H9 (cell line): ENCODE measurements at regions not wholly inside any gene's neighbourhood (a gene's known extent, or its start where the extent isn't known, plus 50 kb on each side); places are given as distances from the start of the nearest gene placed in this dataset.

Source experiments
- DNase-seq: peaks from one replicate; pipeline ENCODE4 v3.0.0-alpha.2; 2017
- H2AFZ ChIP-seq: one replicate; pipeline ENCODE4 v1.6.1; 2013; ENCODE audit warnings: mild to moderate bottlenecking, low read length, control low read depth, moderate library complexity
- H2AK5ac ChIP-seq: 2 replicates; pipeline ENCODE4 v1.6.1; 2013; ENCODE audit warnings: low read length, control low read depth, mixed read lengths; ENCODE audit not compliant: insufficient read length
- H2BK120ac ChIP-seq: one replicate; pipeline ENCODE4 v1.6.1; 2013; ENCODE audit warnings: low read depth, mild to moderate bottlenecking, low read length, control low read depth, inconsistent platforms; ENCODE audit not compliant: poor library complexity, severe bottlenecking
- H2BK12ac ChIP-seq: 2 replicates; pipeline ENCODE4 v1.6.1; 2013; ENCODE audit warnings: low read length, control low read depth, mixed read lengths, low read depth; ENCODE audit not compliant: insufficient read length
- H2BK15ac ChIP-seq: 2 replicates; pipeline ENCODE4 v1.6.1; 2013; ENCODE audit warnings: low read depth, low read length, control low read depth
- H2BK20ac ChIP-seq: one replicate; pipeline ENCODE4 v1.6.1; 2013; ENCODE audit warnings: low read depth, mild to moderate bottlenecking, low read length, control low read depth, inconsistent platforms; ENCODE audit not compliant: poor library complexity, severe bottlenecking
- H2BK5ac ChIP-seq: 2 replicates; pipeline ENCODE4 v1.6.1; 2013; ENCODE audit warnings: low read length, control low read depth, mixed read lengths; ENCODE audit not compliant: insufficient read length
- H3K14ac ChIP-seq: 2 replicates; pipeline ENCODE4 v1.6.1; 2013; ENCODE audit warnings: low read length, control low read depth; ENCODE audit not compliant: insufficient read depth
- H3K18ac ChIP-seq: 2 replicates; pipeline ENCODE4 v1.6.1; 2013; ENCODE audit warnings: low read depth, mild to moderate bottlenecking, mixed read lengths, low read length, control low read depth; ENCODE audit not compliant: insufficient read length
- H3K23ac ChIP-seq: 2 replicates; pipeline ENCODE4 v1.6.1; 2013; ENCODE audit warnings: low read length, control low read depth, mixed read lengths, low read depth; ENCODE audit not compliant: insufficient read length
- H3K23me2 ChIP-seq: 2 replicates; pipeline ENCODE4 v1.6.1; 2013; ENCODE audit warnings: low read depth, mild to moderate bottlenecking, mixed read lengths, low read length, control low read depth; ENCODE audit not compliant: insufficient read length, poor library complexity, severe bottlenecking
- H3K27ac ChIP-seq: 2 replicates; pipeline ENCODE4 v1.5.1; 2013; ENCODE audit warnings: low read length, control low read depth, mixed read lengths, low read depth; ENCODE audit not compliant: insufficient read length
- H3K27me3 ChIP-seq: 2 replicates; pipeline ENCODE4 v1.6.1; 2013; ENCODE audit warnings: low read length, control low read depth, inconsistent platforms; ENCODE audit not compliant: insufficient read depth
- H3K4ac ChIP-seq: 2 replicates; pipeline ENCODE4 v1.6.1; 2013; ENCODE audit warnings: low read depth, mild to moderate bottlenecking, control low read depth, inconsistent platforms, low read length, moderate library complexity
- H3K4me1 ChIP-seq: 2 replicates; pipeline ENCODE4 v1.6.1; 2013; ENCODE audit warnings: low read length, control low read depth, inconsistent platforms; ENCODE audit not compliant: insufficient read depth
- H3K4me2 ChIP-seq: 2 replicates; pipeline ENCODE4 v1.6.1; 2013; ENCODE audit warnings: low read length, control low read depth, mixed read lengths; ENCODE audit not compliant: insufficient read length, insufficient read depth
- H3K56ac ChIP-seq: 2 replicates; pipeline ENCODE4 v1.6.1; 2013; ENCODE audit warnings: low read depth, mild to moderate bottlenecking, mixed read lengths, low read length, control low read depth; ENCODE audit not compliant: insufficient read length
- H3K79me1 ChIP-seq: 2 replicates; pipeline ENCODE4 v1.6.1; 2013; ENCODE audit warnings: low read depth, mild to moderate bottlenecking, moderate library complexity, low read length, control low read depth, inconsistent platforms; ENCODE audit not compliant: insufficient read depth, poor library complexity, severe bottlenecking
- H3K79me2 ChIP-seq: 2 replicates; pipeline ENCODE4 v1.6.1; 2013; ENCODE audit warnings: low read length, control low read depth, inconsistent platforms; ENCODE audit not compliant: insufficient read depth
- H3K9ac ChIP-seq: 2 replicates; pipeline ENCODE4 v1.6.1; 2013; ENCODE audit warnings: low read length, control low read depth, mixed read lengths; ENCODE audit not compliant: insufficient read length; ENCODE audit errors: extremely low read depth
- H3K9me3 ChIP-seq: one replicate; pipeline ENCODE4 v1.6.1; 2013; ENCODE audit warnings: low read depth, low read length, inconsistent platforms; ENCODE audit not compliant: control insufficient read depth
- H3T11ph ChIP-seq: one replicate; pipeline ENCODE4 v1.6.1; 2013; ENCODE audit warnings: mild to moderate bottlenecking, low read length, control low read depth, inconsistent platforms
- H4K20me1 ChIP-seq: one replicate; pipeline ENCODE4 v1.6.1; 2013; ENCODE audit not compliant: control insufficient read depth, insufficient read length, insufficient read depth
- H4K5ac ChIP-seq: 2 replicates; pipeline ENCODE4 v1.6.1; 2013; ENCODE audit warnings: low read depth, mild to moderate bottlenecking, mixed read lengths, low read length, control low read depth; ENCODE audit not compliant: insufficient read length
- H4K8ac ChIP-seq: replicated peaks from 2 replicates; pipeline ENCODE4 v1.6.1; 2013; ENCODE audit warnings: low read length, control low read depth, mixed read lengths, low read depth; ENCODE audit not compliant: insufficient read length
- H4K91ac ChIP-seq: 2 replicates; pipeline ENCODE4 v1.6.1; 2013; ENCODE audit warnings: low read depth, mild to moderate bottlenecking, moderate library complexity, mixed read lengths, low read length, control low read depth; ENCODE audit not compliant: insufficient read length
- H3K27ac Mint-ChIP-seq, 3 experiments: 2 replicates in 2 of 3; 3 replicates in 1 of 3; pipeline ENCODE4 v1.8.0; 2020 to 2021; ENCODE audit warnings: mixed read lengths in 3 of 3, mild to moderate bottlenecking in 1 of 3, moderate library complexity in 1 of 3
- H3K27me3 Mint-ChIP-seq: 2 replicates; pipeline ENCODE4 v1.8.0; 2021; ENCODE audit warnings: low read depth, mild to moderate bottlenecking, moderate library complexity, mixed read lengths
- H3K36me3 Mint-ChIP-seq, 3 experiments: 2 replicates in 2 of 3; 3 replicates in 1 of 3; pipeline ENCODE4 v1.8.0; 2020 to 2021; ENCODE audit warnings: low read depth in 3 of 3, mixed read lengths in 3 of 3; ENCODE audit not compliant: insufficient read depth in 1 of 3
- H3K4me1 Mint-ChIP-seq, 2 experiments: 2 replicates each; pipeline ENCODE4 v1.8.0; 2020; ENCODE audit warnings: mixed read lengths in 2 of 2
- H3K4me3 Mint-ChIP-seq, 2 experiments: 2 replicates in 1 of 2; 3 replicates in 1 of 2; pipeline ENCODE4 v1.8.0; 2020 to 2021; ENCODE audit warnings: mild to moderate bottlenecking in 2 of 2, mixed read lengths in 2 of 2, moderate library complexity in 1 of 2
- H3K9me3 Mint-ChIP-seq, 2 experiments: 2 replicates in 1 of 2; 3 replicates in 1 of 2; pipeline ENCODE4 v1.8.0; 2020; ENCODE audit warnings: mild to moderate bottlenecking in 2 of 2, mixed read lengths in 2 of 2, moderate library complexity in 1 of 2
- WGBS: extraction: QIAGEN DNeasy Blood & Tissue Kit; methylation state at CpG from one replicate; pipeline ENCODE4 v1.1.7; 2013; ENCODE audit warnings: missing lambda C conversion rate, low lambda C conversion rate, mixed read lengths; ENCODE audit not compliant: insufficient read length; ENCODE audit errors: extremely low coverage; 5-methylcytosine and 5-hydroxymethylcytosine counted together
- TF ChIP-seq, protein P1 (sequence below): fragments of 200-600 bp; sonication (generic); conservative IDR thresholded peaks from 3 replicates; pipeline ENCODE4 v1.8.0; 2021; ENCODE audit warnings: antibody characterized with exemption, mild to moderate bottlenecking

DNA sequence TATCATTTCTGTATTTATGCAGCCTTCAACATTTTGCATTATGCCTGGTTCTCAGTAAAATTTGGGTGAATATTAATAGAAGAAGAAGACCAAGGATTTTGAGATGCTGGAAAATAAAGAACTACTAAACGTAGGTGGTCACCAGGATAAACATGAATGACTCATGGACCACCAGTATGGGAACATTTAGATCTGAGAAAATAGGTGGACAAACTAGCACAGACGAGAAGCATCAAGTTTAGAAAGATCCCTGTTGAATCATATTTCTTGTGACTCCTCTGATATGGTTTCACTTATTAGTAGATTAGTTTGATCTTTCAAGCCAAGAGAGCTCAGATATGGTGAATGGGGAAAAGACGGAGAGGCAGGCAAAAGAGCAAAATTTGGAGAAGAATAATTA, 97.9 kb downstream of the RAP2B start:
- no peak overlapping the region for H2BK12ac ChIP-seq
- H2AFZ ChIP-seq, result no peak overlapping the region
- H3K9ac ChIP-seq, result no peak overlapping the region
- Mint-ChIP-seq H3K4me3 (no peak overlapping the region), H3K9me3 (peaks cover 0 to 2% of the 10 kb centered on the region in 2 experiments; a peak in 3 of 5 replicates), H3K4me1 (peaks cover 5 to 13% of the 10 kb centered on the region in 2 experiments; a peak in 3 of 4 replicates), H3K36me3 (0 out of 7 replicates have a peak, but pooled peaks cover 0 to 1% (median 0%) of the 10 kb centered on the region in 3 experiments), H3K27ac (no peak overlapping the region), H3K27me3 (no peaks in the 10 kb centered on the region)
- no peak overlapping the region for H4K8ac ChIP-seq
- no peak overlapping the region for H2BK20ac ChIP-seq
- peaks cover 2% of the 10 kb centered on the region; the same call in 1 of the 2 replicates for H3K4me1 ChIP-seq
- no peak overlapping the region for H2BK120ac ChIP-seq
- H2BK15ac ChIP-seq, result no peak overlapping the region
- H3K4ac ChIP-seq, result no peak overlapping the region
- H2AK5ac ChIP-seq, result no peak overlapping the region
- H3K23ac ChIP-seq, result no peak overlapping the region
- no peaks in the 10 kb centered on the region for H3K9me3 ChIP-seq
- no peak for DNase-seq
- no peak overlapping the region for H4K91ac ChIP-seq
- no peak overlapping the region for H3K56ac ChIP-seq
- H4K20me1 ChIP-seq, result no peaks in the 10 kb centered on the region
- no peaks in the 10 kb centered on the region for H3K79me1 ChIP-seq
- H3T11ph ChIP-seq, result no peak overlapping the region
- H4K5ac ChIP-seq, result no peak overlapping the region
- H2BK5ac ChIP-seq, result no peak overlapping the region
- H3K79me2 ChIP-seq, result no peaks in the 10 kb centered on the region
- no peaks in the 10 kb centered on the region for H3K23me2 ChIP-seq
- no peak overlapping the region for H3K14ac ChIP-seq
- H3K27me3 ChIP-seq, result no peaks in the 10 kb centered on the region
- no CpG with 5 or more reads among the region's 3 CpGs for WGBS
- H3K4me2 ChIP-seq, result no peak overlapping the region
- TF ChIP-seq, protein P1, sequence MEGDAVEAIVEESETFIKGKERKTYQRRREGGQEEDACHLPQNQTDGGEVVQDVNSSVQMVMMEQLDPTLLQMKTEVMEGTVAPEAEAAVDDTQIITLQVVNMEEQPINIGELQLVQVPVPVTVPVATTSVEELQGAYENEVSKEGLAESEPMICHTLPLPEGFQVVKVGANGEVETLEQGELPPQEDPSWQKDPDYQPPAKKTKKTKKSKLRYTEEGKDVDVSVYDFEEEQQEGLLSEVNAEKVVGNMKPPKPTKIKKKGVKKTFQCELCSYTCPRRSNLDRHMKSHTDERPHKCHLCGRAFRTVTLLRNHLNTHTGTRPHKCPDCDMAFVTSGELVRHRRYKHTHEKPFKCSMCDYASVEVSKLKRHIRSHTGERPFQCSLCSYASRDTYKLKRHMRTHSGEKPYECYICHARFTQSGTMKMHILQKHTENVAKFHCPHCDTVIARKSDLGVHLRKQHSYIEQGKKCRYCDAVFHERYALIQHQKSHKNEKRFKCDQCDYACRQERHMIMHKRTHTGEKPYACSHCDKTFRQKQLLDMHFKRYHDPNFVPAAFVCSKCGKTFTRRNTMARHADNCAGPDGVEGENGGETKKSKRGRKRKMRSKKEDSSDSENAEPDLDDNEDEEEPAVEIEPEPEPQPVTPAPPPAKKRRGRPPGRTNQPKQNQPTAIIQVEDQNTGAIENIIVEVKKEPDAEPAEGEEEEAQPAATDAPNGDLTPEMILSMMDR, result no peak
- H3K27ac ChIP-seq, result no peak overlapping the region
- no peak overlapping the region for H3K18ac ChIP-seq
